Omental fat pad (tissue), 3 donors: ENCODE measurements at regions not wholly inside any gene's neighbourhood (a gene's known extent, or its start where the extent isn't known, plus 50 kb on each side); places are given as distances from the start of the nearest gene placed in this dataset.

ENCODE experiments used
- ATAC-seq: fragments of 150-250 bp; one replicate; pipeline ENCODE4 v1.9.1; 2016; ENCODE audit warnings: mild to moderate bottlenecking, moderate library complexity; ENCODE audit not compliant: low FRiP score
- DNase-seq: peaks from one replicate; pipeline ENCODE4 v3.0.0-alpha.2; 2019; ENCODE audit warnings: low spot score
- CTCF ChIP-seq, 3 donors: fragments of 450-650 bp; IDR thresholded peaks; one replicate each; pipeline ENCODE4 v1.5.1; 2016 to 2017; ENCODE audit warnings: antibody characterized with exemption in 3 of 3, mild to moderate bottlenecking in 3 of 3, moderate library complexity in 2 of 3

GRCh38 chr7:142535123-142535779, 214.0 kb upstream of the PRSS1 start:
- DNase-seq (peak; percentile 42), ATAC-seq (peak; percentile 82)
- TF ChIP-seq CTCF (IDR thresholded peaks at IDR 0.05) = peak in 1 of 3 donors; percentile 20

GRCh38 chr7:142534726-142535122, 214.5 kb upstream of the PRSS1 start:
- no peak for ATAC-seq
- DNase-seq = no peak
- no peak for TF ChIP-seq CTCF (IDR thresholded peaks at IDR 0.05)

GRCh38 chr7:142533920-142534319, 215.4 kb upstream of the PRSS1 start:
- no peak for DNase-seq
- no peak for ATAC-seq
- TF ChIP-seq CTCF (IDR thresholded peaks at IDR 0.05) = no peak

- DNase-seq (no peak), ATAC-seq (no peak)
- no peak for TF ChIP-seq CTCF (IDR thresholded peaks at IDR 0.05)
Observed at GRCh38 chr7:142529591-142529990, 219.7 kb upstream of the PRSS1 start.

- no peak for TF ChIP-seq CTCF (IDR thresholded peaks at IDR 0.05)
- DNase-seq (no peak), ATAC-seq (no peak)
Observed at GRCh38 chr7:142528608-142529408, 220.5 kb upstream of the PRSS1 start.

- no peak for TF ChIP-seq CTCF (IDR thresholded peaks at IDR 0.05)
- DNase-seq (no peak), ATAC-seq (no peak)
Observed at GRCh38 chr7:142523821-142524460, 225.3 kb upstream of the PRSS1 start.
